OCI-LY3 (cell line): ENCODE measurements at regions not wholly inside any gene's neighbourhood (a gene's known extent, or its start where the extent isn't known, plus 50 kb on each side); places are given as distances from the start of the nearest gene placed in this dataset.

Source experiments
- H2AFZ ChIP-seq: fragments of 200-600, 300-600 bp; shearing (Covaris generic); 2 replicates; pipeline ENCODE4 v1.6.0; 2014; ENCODE audit warnings: antibody characterized with exemption, low read depth, low read length
- H3K27ac ChIP-seq: fragments of 200-600, 300-600 bp; sonication (generic); 2 replicates; pipeline ENCODE4 v1.5.1; 2014; ENCODE audit warnings: mild to moderate bottlenecking, low read length, moderate library complexity, mixed read lengths
- H3K27me3 ChIP-seq: fragments of 200-600, 300-600 bp; sonication (generic); 2 replicates; pipeline ENCODE4 v1.6.1; 2014; ENCODE audit warnings: low read depth, low read length, mixed read lengths
- H3K36me3 ChIP-seq: fragments of 200-600, 300-600 bp; sonication (generic); replicated peaks from 2 replicates; pipeline ENCODE3; 2014; ENCODE audit warnings: low read depth, low read length, mixed read lengths
- H3K4me1 ChIP-seq: fragments of 300-600, 200-600 bp; sonication (generic); 2 replicates; pipeline ENCODE4 v1.6.1; 2014; ENCODE audit warnings: low read length, mixed read lengths
- H3K4me2 ChIP-seq: fragments of 200-600, 300-600 bp; sonication (generic); 2 replicates; pipeline ENCODE4 v1.6.1; 2014; ENCODE audit warnings: low read length, mixed read lengths
- H3K4me3 ChIP-seq: fragments of 300-600, 200-600 bp; sonication (generic); 2 replicates; pipeline ENCODE4 v1.5.1; 2014; ENCODE audit warnings: antibody characterized with exemption, mild to moderate bottlenecking, low read length, moderate library complexity
- H3K79me2 ChIP-seq: fragments of 300-600, 200-600 bp; shearing (Covaris generic); 2 replicates; pipeline ENCODE4 v1.6.1; 2014; ENCODE audit warnings: mild to moderate bottlenecking, low read length, mixed read lengths
- H3K9ac ChIP-seq: fragments of 300-600, 200-600 bp; shearing (Covaris generic); 2 replicates; pipeline ENCODE4 v1.6.0; 2014; ENCODE audit warnings: mild to moderate bottlenecking, low read length, moderate library complexity
- H3K9me3 ChIP-seq: fragments of 200-600, 300-600 bp; shearing (Covaris generic); 2 replicates; pipeline ENCODE4 v1.6.1; 2014; ENCODE audit warnings: low read length, mixed read lengths; ENCODE audit not compliant: insufficient read depth
- H4K20me1 ChIP-seq: fragments of 200-600, 300-600 bp; sonication (generic); 2 replicates; pipeline ENCODE4 v1.6.1; 2016; ENCODE audit warnings: low read length, mixed read lengths; ENCODE audit not compliant: insufficient read depth
- CTCF ChIP-seq: fragments of 200-600, 300-600 bp; sonication (generic); IDR thresholded peaks from 2 replicates; pipeline ENCODE4 v1.5.1; 2014; ENCODE audit warnings: antibody characterized with exemption, low read length, low read depth
- EZH2phosphoT487 ChIP-seq: fragments of 200-600 bp; shearing (Covaris generic); IDR thresholded peaks from 2 replicates; pipeline ENCODE4 v1.6.1; 2018; ENCODE audit warnings: antibody characterized with exemption, mixed run types, low read depth

GRCh38 chr16:7964744-7965143 lies 625.6 kb downstream of the TMEM114 start:
- Histone ChIP-seq H3K27me3 (no peaks in the 10 kb centered on the region), H3K79me2 (no peaks in the 10 kb centered on the region), H3K9ac (no peak overlapping the region), H3K36me3 (no peaks in the 10 kb centered on the region), H3K4me2 (no peak overlapping the region), H3K4me3 (no peak overlapping the region), H4K20me1 (no peaks in the 10 kb centered on the region), H3K27ac (no peak overlapping the region), H3K9me3 (no peaks in the 10 kb centered on the region), H3K4me1 (no peaks in the 10 kb centered on the region), H2AFZ (no peak overlapping the region)
- TF ChIP-seq CTCF (no peak), EZH2phosphoT487 (no peak)

- H3K9me3 ChIP-seq: no peaks in the 10 kb centered on the region
- H3K79me2 ChIP-seq: no peaks in the 10 kb centered on the region
- H3K4me2 ChIP-seq: no peak overlapping the region
- no peak overlapping the region for H2AFZ ChIP-seq
- no peaks in the 10 kb centered on the region for H3K27me3 ChIP-seq
- no peak overlapping the region for H3K27ac ChIP-seq
- H4K20me1 ChIP-seq: no peaks in the 10 kb centered on the region
- H3K36me3 ChIP-seq: no peaks in the 10 kb centered on the region
- H3K4me1 ChIP-seq: no peaks in the 10 kb centered on the region
- H3K4me3 ChIP-seq: no peak overlapping the region
- H3K9ac ChIP-seq: no peak overlapping the region
- no peak for TF ChIP-seq CTCF
- TF ChIP-seq EZH2phosphoT487: no peak
These were observed 626.1 kb downstream of the TMEM114 start for GRCh38 chr16:7964167-7964566.

- H3K4me3 ChIP-seq: no peak overlapping the region
- no peaks in the 10 kb centered on the region for H3K9me3 ChIP-seq
- H3K36me3 ChIP-seq: no peaks in the 10 kb centered on the region
- TF ChIP-seq EZH2phosphoT487: no peak
- no peaks in the 10 kb centered on the region for H4K20me1 ChIP-seq
- H3K9ac ChIP-seq: no peak overlapping the region
- H3K79me2 ChIP-seq: no peaks in the 10 kb centered on the region
- H3K4me1 ChIP-seq: no peaks in the 10 kb centered on the region
- H3K4me2 ChIP-seq: no peak overlapping the region
- no peaks in the 10 kb centered on the region for H3K27me3 ChIP-seq
- no peak overlapping the region for H2AFZ ChIP-seq
- no peak overlapping the region for H3K27ac ChIP-seq
These were observed 628.0 kb downstream of the TMEM114 start for GRCh38 chr16:7962091-7962879.

- Histone ChIP-seq H3K36me3 (no peaks in the 10 kb centered on the region), H3K4me1 (no peaks in the 10 kb centered on the region), H3K27me3 (no peaks in the 10 kb centered on the region), H4K20me1 (no peaks in the 10 kb centered on the region), H3K9ac (no peak overlapping the region), H2AFZ (no peak overlapping the region), H3K9me3 (no peaks in the 10 kb centered on the region), H3K79me2 (no peaks in the 10 kb centered on the region), H3K4me2 (no peak overlapping the region), H3K4me3 (no peak overlapping the region), H3K27ac (no peak overlapping the region)
- TF ChIP-seq CTCF (no peak), EZH2phosphoT487 (no peak)
These were observed 624.5 kb downstream of the RBFOX1 start for GRCh38 chr16:7957151-7957550.
